ENCODE measurements at regions not wholly inside any gene's neighbourhood (a gene's known extent, or its start where the extent isn't known, plus 50 kb on each side); places are given as distances from the start of the nearest gene placed in this dataset.
A peak's percentile ranks its signal among the peaks of the same experiment; 100 is the strongest.

GRCh38 chr5:166505067-166505466 lies 1786.4 kb upstream of the WWC1 start:
- no peak overlapping the region for H3K4me3 ChIP-seq (ENCODE audit: low read depth, low read length)
- DNase-seq (ENCODE audit: low read depth), result no peak
- TF ChIP-seq POLR2A (IDR thresholded peaks at IDR 0.05; ENCODE audit: extremely low read depth, insufficient read length) (no peak), CTCF (IDR thresholded peaks at IDR 0.05; ENCODE audit: low read depth, low read length) (no peak), MYC (IDR thresholded peaks at IDR 0.05; ENCODE audit: low read depth, low read length) (no peak), MAX (IDR thresholded peaks at IDR 0.05; ENCODE audit: low read depth, low read length) (no peak)

- no peak for DNase-seq (ENCODE audit: low read depth)
- H3K4me3 ChIP-seq (ENCODE audit: low read depth, low read length), result no peak overlapping the region
- TF ChIP-seq POLR2A (IDR thresholded peaks at IDR 0.05; ENCODE audit: extremely low read depth, insufficient read length), result no peak
- TF ChIP-seq MAX (IDR thresholded peaks at IDR 0.05; ENCODE audit: low read depth, low read length), result no peak
- TF ChIP-seq MYC (IDR thresholded peaks at IDR 0.05; ENCODE audit: low read depth, low read length), result no peak
- no peak for TF ChIP-seq CTCF (IDR thresholded peaks at IDR 0.05; ENCODE audit: low read depth, low read length)
Observed at GRCh38 chr5:166505544-166505943, 1785.9 kb upstream of the WWC1 start.

- no peak overlapping the region for H3K4me3 ChIP-seq (ENCODE audit: low read depth, low read length)
- no peak for DNase-seq (ENCODE audit: low read depth)
- TF ChIP-seq MYC (IDR thresholded peaks at IDR 0.05; ENCODE audit: low read depth, low read length) (no peak), MAX (IDR thresholded peaks at IDR 0.05; ENCODE audit: low read depth, low read length) (no peak), POLR2A (IDR thresholded peaks at IDR 0.05; ENCODE audit: extremely low read depth, insufficient read length) (no peak), CTCF (IDR thresholded peaks at IDR 0.05; ENCODE audit: low read depth, low read length) (no peak)
Observed at GRCh38 chr5:166507810-166508425, 1783.5 kb upstream of the WWC1 start.

- no peak for TF ChIP-seq MYC (IDR thresholded peaks at IDR 0.05; ENCODE audit: low read depth, low read length)
- no peak for TF ChIP-seq POLR2A (IDR thresholded peaks at IDR 0.05; ENCODE audit: extremely low read depth, insufficient read length)
- TF ChIP-seq CTCF (IDR thresholded peaks at IDR 0.05; ENCODE audit: low read depth, low read length), result no peak
- TF ChIP-seq MAX (IDR thresholded peaks at IDR 0.05; ENCODE audit: low read depth, low read length), result no peak
- H3K4me3 ChIP-seq (ENCODE audit: low read depth, low read length), result no peak overlapping the region
- DNase-seq (ENCODE audit: low read depth), result peak; percentile 20
Observed at GRCh38 chr5:166509085-166509484, 1782.4 kb upstream of the WWC1 start.

- TF ChIP-seq POLR2A (IDR thresholded peaks at IDR 0.05; ENCODE audit: extremely low read depth, insufficient read length) (no peak), MAX (IDR thresholded peaks at IDR 0.05; ENCODE audit: low read depth, low read length) (no peak)
- no peak overlapping the region for H3K4me3 ChIP-seq (ENCODE audit: low read depth, low read length)
- DNase-seq (ENCODE audit: low read depth), result no peak
Observed at GRCh38 chr5:166517976-166518375, 1773.5 kb upstream of the WWC1 start.

GRCh38 chr5:166523206-166523605 lies 1768.2 kb upstream of the WWC1 start:
- no peak for DNase-seq (ENCODE audit: low read depth)
- TF ChIP-seq POLR2A (IDR thresholded peaks at IDR 0.05; ENCODE audit: extremely low read depth, insufficient read length), result no peak
- H3K4me3 ChIP-seq (ENCODE audit: low read depth, low read length), result no peak overlapping the region

GRCh38 chr5:166529200-166529599 lies 1762.2 kb upstream of the WWC1 start:
- no peak for DNase-seq (ENCODE audit: low read depth)
- TF ChIP-seq MYC (IDR thresholded peaks at IDR 0.05; ENCODE audit: low read depth, low read length), result no peak
- TF ChIP-seq MAX (IDR thresholded peaks at IDR 0.05; ENCODE audit: low read depth, low read length), result no peak
- no peak for TF ChIP-seq POLR2A (IDR thresholded peaks at IDR 0.05; ENCODE audit: extremely low read depth, insufficient read length)
- TF ChIP-seq CTCF (IDR thresholded peaks at IDR 0.05; ENCODE audit: low read depth, low read length), result no peak
- H3K4me3 ChIP-seq (ENCODE audit: low read depth, low read length), result no peak overlapping the region

All from NB4 (cell line).